ENCODE measurements at regions not wholly inside any gene's neighbourhood (a gene's known extent, or its start where the extent isn't known, plus 50 kb on each side); places are given as distances from the start of the nearest gene placed in this dataset.

GRCh38 chr10:35705051-35705450 lies 63.0 kb upstream of the FZD8 start:
- ChIA-PET CTCF (no interaction called here), POLR2A (no interaction called here)
- Mint-ChIP-seq H3K9me3 (peaks cover 7% of the 10 kb centered on the region), H3K27me3 (no peaks in the 10 kb centered on the region), H3K36me3 (ENCODE audit: low read depth) (no peaks in the 10 kb centered on the region), H3K27ac (no peak overlapping the region), H3K4me1 (no peaks in the 10 kb centered on the region), H3K4me3 (no peak overlapping the region)
- intact Hi-C loops (cut with micrococcal nuclease) = no loop called here
- TF ChIP-seq CTCF (IDR thresholded peaks at IDR 0.05) = no peak
- no peak for DNase-seq
- ATAC-seq (ENCODE audit: low read depth) = no peak

GRCh38 chr10:35704401-35704800 lies 62.3 kb upstream of the FZD8 start:
- ATAC-seq (ENCODE audit: low read depth) (no peak), DNase-seq (no peak)
- ChIA-PET CTCF (no interaction called here), POLR2A (no interaction called here)
- Mint-ChIP-seq H3K4me3 (no peak overlapping the region), H3K9me3 (peaks cover 7% of the 10 kb centered on the region), H3K27me3 (no peaks in the 10 kb centered on the region), H3K4me1 (no peaks in the 10 kb centered on the region), H3K27ac (no peak overlapping the region), H3K36me3 (ENCODE audit: low read depth) (no peaks in the 10 kb centered on the region)
- intact Hi-C loops (cut with micrococcal nuclease) = no loop called here
- TF ChIP-seq CTCF (IDR thresholded peaks at IDR 0.05) = no peak

GRCh38 chr10:35700487-35700882 lies 58.4 kb upstream of the FZD8 start:
- Mint-ChIP-seq H3K4me1 (no peaks in the 10 kb centered on the region), H3K27ac (no peak overlapping the region), H3K36me3 (ENCODE audit: low read depth) (no peaks in the 10 kb centered on the region), H3K9me3 (no peaks in the 10 kb centered on the region), H3K27me3 (no peaks in the 10 kb centered on the region), H3K4me3 (no peak overlapping the region)
- DNase-seq = no peak
- TF ChIP-seq CTCF (IDR thresholded peaks at IDR 0.05) = no peak
- ChIA-PET CTCF (no interaction called here), POLR2A (no interaction called here)
- no peak for ATAC-seq (ENCODE audit: low read depth)
- intact Hi-C loops (cut with micrococcal nuclease) = no loop called here

- Mint-ChIP-seq H3K27me3 (no peaks in the 10 kb centered on the region), H3K27ac (no peak overlapping the region), H3K4me1 (no peaks in the 10 kb centered on the region), H3K36me3 (ENCODE audit: low read depth) (no peaks in the 10 kb centered on the region), H3K9me3 (no peaks in the 10 kb centered on the region), H3K4me3 (no peak overlapping the region)
- no peak for DNase-seq
- TF ChIP-seq CTCF (IDR thresholded peaks at IDR 0.05) = no peak
- no peak for ATAC-seq (ENCODE audit: low read depth)
- ChIA-PET CTCF (no interaction called here), POLR2A (no interaction called here)
- intact Hi-C loops (cut with micrococcal nuclease) = no loop called here
Measured at GRCh38 chr10:35699848-35700486, 57.9 kb upstream of the FZD8 start.

- Mint-ChIP-seq H3K27ac (no peak overlapping the region), H3K27me3 (no peaks in the 10 kb centered on the region), H3K4me1 (no peaks in the 10 kb centered on the region), H3K9me3 (no peaks in the 10 kb centered on the region), H3K36me3 (ENCODE audit: low read depth) (no peaks in the 10 kb centered on the region), H3K4me3 (no peak overlapping the region)
- TF ChIP-seq CTCF (IDR thresholded peaks at IDR 0.05) = no peak
- ChIA-PET CTCF (no interaction called here), POLR2A (no interaction called here)
- DNase-seq (no peak), ATAC-seq (ENCODE audit: low read depth) (no peak)
- intact Hi-C loops (cut with micrococcal nuclease) = no loop called here
Measured at GRCh38 chr10:35696392-35697287, 54.5 kb upstream of the FZD8 start.
